Fibroblast of skin of back (primary cell): ENCODE measurements at regions not wholly inside any gene's neighbourhood (a gene's known extent, or its start where the extent isn't known, plus 50 kb on each side); places are given as distances from the start of the nearest gene placed in this dataset.
"Not testable (repeated sequence)": the region's sequence is repeated elsewhere in the genome, so short reads cannot be mapped to it uniquely, and the experiment has no call there.

ENCODE experiments used
- DNase-seq: peaks from one replicate; pipeline ENCODE4 v3.0.0-alpha.2; 2013

DNA sequence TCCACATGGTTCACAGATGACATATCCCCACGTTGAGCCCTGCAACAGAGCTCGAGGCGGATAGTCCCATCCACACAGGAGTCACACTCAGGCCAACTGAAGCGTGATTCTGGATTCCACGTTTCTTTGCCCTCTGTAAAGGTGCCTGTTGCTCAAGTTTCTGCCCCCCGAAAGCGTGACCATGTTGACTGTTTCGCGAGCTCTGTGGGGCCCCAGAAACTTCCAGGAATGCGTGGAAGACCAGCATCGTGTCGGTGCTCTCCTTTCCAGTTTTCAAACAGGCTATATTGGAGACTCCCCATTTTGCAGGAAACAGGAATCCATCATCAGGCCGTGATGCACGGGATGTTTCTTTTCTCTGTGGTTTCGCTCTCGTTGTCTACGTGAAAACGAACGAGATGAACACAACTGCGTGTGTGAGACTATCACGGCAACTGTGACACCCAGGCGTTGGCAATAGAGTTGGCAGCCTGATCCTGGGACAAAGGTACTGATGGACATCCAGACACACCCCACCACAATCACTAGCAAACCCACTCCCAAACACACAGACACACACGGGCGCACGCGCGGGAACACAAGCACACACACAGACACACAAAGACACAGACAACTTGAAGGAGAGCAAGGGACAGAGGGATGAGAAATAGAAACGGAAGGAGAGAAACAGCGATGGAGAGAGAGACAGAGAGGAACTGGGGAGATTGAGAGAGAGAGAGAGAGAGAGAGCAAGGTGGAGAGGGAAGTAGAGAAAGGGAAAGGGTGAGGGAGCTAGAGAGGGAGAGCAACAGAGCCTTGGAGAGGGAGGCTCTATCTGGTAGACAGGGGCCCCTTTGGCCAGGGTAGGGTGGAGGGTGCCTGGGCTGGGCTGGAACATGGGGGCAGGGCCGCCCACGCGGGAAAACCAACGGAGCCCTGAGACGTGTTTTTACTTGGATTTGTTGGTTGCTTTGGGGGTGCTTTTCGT is 1609.3 kb downstream of the SPATA31A7 start:
- DNase-seq = peak; percentile 42

DNA sequence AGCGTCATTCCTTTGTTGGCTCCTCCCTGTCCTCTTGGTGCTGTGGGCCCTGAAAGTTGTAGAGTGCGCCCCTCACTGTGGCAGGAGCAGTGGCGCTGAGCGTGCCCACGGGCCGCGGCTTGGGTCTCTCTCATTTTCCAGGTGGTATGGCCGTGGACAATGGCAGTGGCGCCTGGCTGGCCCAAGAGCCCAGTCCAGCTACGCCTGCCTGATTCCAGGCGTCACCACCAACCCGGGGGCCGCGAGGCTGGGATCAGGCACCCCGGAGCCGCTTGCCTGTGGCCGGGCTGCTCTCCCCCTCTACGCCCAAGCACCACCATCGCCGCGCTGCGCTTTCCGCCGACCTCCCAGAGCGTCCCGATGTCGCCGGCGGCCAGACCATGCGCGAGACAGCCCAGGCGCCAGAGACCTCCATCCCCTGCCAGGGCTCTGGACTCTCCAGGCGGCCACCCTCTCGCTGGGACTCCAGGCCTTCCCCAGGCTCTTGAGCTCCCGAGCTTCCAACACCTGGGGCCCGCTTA is 1610.1 kb downstream of the SPATA31A7 start:
- DNase-seq = peak; percentile 26

DNA sequence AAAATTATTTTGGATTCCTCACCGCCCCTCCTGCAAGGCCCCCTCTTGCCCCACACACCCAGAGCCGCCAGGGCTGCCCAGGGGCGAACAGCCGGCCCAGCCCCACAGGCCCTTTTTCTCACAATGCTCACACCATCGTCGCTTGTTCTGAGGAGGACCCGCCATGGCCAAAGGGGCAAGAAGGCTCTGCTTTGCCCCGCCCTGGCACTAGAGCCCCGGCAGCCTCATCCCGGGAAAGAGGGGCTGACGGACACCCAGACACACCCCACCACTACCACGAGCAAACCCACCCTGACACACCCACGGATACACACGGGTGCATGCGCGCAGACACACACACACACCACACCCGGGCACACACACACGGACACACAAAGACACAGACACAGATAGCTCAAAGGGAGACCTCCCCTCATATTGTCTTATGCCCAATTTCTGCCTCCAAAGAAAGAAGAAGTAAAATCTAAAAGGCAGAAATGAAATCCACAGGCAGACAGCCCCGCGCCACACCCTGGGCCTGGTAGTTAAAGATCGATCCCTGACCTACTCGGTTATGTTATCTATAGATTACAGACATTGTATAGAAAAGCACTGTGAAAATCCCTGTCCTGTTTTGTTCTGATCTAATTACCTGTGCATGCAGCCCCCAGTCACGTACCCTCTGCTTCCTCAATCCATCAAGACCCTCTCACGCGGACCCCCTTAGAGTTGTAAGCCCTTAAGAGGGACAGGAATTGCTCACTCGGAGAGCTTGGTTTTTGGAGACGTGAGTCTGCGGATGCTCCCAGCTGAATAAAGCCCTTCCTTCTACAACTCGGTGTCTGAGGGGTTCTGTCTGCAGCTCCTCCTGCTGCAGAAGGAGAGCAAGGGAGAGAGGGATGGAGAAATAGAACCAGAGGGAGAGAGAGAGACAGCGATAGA is 1610.9 kb downstream of the SPATA31A7 start:
- DNase-seq = not testable (repeated sequence)

DNA sequence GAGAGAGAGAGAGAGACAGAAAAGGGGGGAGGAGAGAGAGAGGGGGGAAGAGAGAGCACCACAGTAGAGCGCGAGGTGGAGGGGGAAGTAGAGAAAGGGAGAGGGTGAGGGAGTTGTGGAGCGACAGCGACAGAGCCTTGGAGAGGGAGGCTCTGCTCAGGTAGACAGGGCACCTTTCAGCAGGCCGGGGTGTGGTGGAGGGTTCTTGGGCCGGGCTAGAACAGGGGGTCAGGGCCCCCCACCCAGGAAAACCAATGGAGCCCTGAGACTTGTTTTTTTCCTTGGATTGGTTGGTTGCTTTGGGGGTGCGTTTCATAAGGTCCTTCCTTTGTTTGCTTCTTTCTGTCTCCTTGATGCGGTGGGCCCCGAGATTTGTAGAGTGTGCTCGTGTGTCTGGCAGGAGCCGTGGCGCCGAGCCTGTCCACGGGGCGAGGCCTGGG is 1611.6 kb downstream of the SPATA31A7 start:
- DNase-seq = not testable (repeated sequence)

- DNase-seq = peak; percentile 84
These were observed 1612.3 kb downstream of the SPATA31A7 start for GRCh38 chr9:62801961-62802718.

- not testable (repeated sequence) for DNase-seq
These were observed 1612.9 kb downstream of the SPATA31A7 start for GRCh38 chr9:62802719-62803079.

GRCh38 chr9:62803099-62803498 is 1613.3 kb downstream of the SPATA31A7 start:
- DNase-seq = not testable (repeated sequence)

DNA sequence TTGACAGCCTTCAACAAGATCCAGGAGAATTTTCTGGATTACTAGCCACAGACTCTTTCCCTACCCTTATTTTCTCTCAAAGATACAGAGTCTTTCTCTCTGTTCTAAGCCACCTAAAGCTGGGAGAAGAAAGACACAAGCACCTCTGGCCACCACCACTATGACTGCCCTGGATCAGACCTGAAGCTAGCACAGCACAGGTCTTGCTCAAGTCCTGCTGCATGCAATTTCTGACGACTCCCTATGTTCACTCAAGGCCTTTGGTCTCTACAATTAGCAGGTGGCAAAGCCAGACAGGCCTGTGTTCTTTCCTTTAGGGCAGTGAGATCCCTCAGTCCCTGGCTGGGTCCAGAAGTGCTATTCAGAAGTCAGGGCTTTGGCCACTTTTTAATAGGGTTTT is 1614.5 kb downstream of the SPATA31A7 start:
- not testable (repeated sequence) for DNase-seq

DNA sequence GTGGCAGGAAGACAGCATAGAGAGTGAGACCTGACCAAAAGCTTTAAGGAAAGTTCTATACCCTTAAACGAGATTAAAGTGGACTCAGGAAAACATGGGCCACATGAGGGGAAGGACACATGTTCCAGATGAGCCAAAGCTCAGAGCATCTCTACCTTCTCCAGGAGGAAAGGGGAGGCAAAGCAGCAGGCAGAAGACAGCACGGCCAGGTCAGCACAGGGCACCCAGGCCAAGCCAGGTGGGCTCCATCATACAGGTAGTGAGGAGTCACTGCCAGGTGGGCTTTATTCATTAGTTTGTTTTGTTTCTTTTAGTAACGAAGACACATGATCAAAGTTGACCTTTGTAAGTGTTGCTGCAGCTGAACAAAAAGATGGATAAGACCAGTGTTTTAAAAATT is 1617.6 kb downstream of the SPATA31A7 start:
- not testable (repeated sequence) for DNase-seq

- DNase-seq = not testable (repeated sequence)
These were observed 1618.2 kb downstream of the SPATA31A7 start for GRCh38 chr9:62808081-62808480.

- not testable (repeated sequence) for DNase-seq
These were observed 1620.5 kb downstream of the SPATA31A7 start for GRCh38 chr9:62810318-62810717.

GRCh38 chr9:62810811-62811315 is 1621.0 kb downstream of the SPATA31A7 start:
- DNase-seq = not testable (repeated sequence)

- not testable (repeated sequence) for DNase-seq
These were observed 1625.6 kb downstream of the SPATA31A7 start for GRCh38 chr9:62815436-62815835.

DNA sequence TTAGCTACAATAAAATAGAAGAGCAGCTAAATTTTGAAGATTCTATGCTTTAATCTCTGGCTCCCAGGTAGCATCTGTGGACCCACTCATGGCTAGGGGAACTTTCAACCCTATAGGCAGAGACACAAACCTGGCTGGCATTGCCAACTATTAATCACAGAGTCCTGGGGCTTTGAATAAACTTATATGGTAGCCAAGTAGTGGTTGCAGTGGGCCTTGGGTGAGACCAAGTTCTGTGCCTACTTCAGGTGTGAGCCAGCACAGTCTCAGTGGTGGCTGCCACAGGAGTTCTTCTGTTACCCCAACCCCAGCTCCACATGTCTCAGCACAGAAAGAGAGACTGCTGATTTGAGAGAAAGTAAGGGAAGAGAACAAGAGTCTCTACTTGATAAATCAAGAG is 1626.5 kb downstream of the SPATA31A7 start:
- not testable (repeated sequence) for DNase-seq

- not testable (repeated sequence) for DNase-seq
These were observed 1627.4 kb downstream of the SPATA31A7 start for GRCh38 chr9:62817214-62817613.

GRCh38 chr9:62822185-62822584 is 1632.3 kb downstream of the SPATA31A7 start:
- not testable (repeated sequence) for DNase-seq

GRCh38 chr9:62827957-62828907 is 1638.4 kb downstream of the SPATA31A7 start:
- DNase-seq = not testable (repeated sequence)

- not testable (repeated sequence) for DNase-seq
These were observed 1641.1 kb downstream of the SPATA31A7 start for GRCh38 chr9:62830829-62831459.

DNA sequence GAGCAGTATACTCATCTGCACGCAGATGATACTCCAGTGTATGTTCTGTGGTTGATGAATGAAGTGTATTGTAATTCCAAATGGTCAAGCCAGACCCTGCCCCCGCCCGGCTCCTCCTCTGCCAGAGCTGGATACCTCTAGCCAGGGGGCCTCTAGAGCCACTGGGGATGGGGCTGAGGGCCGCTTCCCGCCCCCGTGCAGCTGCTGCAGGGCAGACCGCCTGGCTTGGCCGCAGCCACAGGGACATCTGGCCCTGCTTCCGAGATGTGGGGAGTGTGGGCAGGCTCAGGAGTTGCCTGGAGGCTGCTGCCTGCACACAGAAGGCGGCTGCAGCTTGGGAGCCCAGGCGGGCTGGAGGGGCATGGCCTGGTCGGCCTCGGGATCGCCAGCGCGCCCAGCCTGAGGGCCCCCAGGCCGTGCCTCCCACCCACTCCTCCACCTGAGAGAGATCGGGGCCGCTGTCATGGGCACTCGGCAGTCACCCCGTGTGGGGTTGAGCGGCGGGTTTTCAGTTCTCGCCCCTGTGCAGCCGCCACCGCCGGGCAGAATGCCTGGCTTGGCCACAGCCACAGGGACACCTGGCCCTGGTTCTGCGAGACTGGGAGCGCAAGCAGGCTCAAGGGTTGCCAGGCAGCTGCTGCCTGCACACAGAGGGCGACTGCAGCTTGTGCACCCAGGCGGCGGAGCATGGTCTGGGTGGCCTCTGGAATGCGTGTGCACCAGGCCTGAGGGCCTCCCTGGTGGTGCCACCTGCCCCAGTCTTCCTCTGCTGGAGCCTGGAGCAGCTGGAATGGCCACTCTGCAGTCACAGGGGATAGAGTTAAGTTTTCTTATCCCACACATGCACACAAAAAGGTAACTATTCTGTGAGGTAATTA is 1643.7 kb downstream of the SPATA31A7 start:
- DNase-seq = not testable (repeated sequence)
